ENCODE measurements at regions not wholly inside any gene's neighbourhood (a gene's known extent, or its start where the extent isn't known, plus 50 kb on each side); places are given as distances from the start of the nearest gene placed in this dataset.

DNA sequence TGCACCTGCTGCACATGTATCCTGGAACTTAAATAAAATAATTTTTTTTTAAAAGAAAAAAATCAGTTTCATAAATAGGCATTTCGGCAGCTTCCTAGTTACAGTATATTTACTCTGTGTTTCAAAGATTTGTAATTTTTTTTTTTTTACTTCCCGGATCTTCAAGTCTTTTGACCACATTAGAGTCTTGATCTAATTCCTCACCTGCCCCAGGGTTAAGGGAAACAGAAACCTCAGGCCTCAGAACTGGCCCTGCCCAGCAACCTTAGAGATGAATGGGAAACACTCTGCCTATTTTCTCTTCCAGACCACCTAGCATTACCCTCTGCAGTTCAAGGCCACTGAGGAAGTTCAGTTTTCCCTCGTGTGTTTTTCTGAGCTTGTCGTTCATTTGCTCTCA lies 304.0 kb downstream of the MAF start:
- H3K4me3 ChIP-seq (ENCODE audit: control insufficient read depth in 2 of 3, extremely low read depth in 1 of 3, insufficient read depth in 2 of 3, low read depth in 1 of 3, low read length in 3 of 3), result no peak overlapping the region
- no peak for FAIRE-seq
- DNase-seq (ENCODE audit: low read depth, low spot score), result no peak
- TF ChIP-seq, protein P1, sequence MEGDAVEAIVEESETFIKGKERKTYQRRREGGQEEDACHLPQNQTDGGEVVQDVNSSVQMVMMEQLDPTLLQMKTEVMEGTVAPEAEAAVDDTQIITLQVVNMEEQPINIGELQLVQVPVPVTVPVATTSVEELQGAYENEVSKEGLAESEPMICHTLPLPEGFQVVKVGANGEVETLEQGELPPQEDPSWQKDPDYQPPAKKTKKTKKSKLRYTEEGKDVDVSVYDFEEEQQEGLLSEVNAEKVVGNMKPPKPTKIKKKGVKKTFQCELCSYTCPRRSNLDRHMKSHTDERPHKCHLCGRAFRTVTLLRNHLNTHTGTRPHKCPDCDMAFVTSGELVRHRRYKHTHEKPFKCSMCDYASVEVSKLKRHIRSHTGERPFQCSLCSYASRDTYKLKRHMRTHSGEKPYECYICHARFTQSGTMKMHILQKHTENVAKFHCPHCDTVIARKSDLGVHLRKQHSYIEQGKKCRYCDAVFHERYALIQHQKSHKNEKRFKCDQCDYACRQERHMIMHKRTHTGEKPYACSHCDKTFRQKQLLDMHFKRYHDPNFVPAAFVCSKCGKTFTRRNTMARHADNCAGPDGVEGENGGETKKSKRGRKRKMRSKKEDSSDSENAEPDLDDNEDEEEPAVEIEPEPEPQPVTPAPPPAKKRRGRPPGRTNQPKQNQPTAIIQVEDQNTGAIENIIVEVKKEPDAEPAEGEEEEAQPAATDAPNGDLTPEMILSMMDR (optimal IDR thresholded peaks at IDR 0.05 in 1 of 3, IDR thresholded peaks at IDR 0.05 in 1 of 3, conservative IDR thresholded peaks at IDR 0.05 in 1 of 3; ENCODE audit: extremely low read depth in 1 of 3, insufficient read depth in 2 of 3, low read length in 3 of 3), result no peak
- no peak for TF ChIP-seq EZH2 (IDR thresholded peaks at IDR 0.05; ENCODE audit: low read length)
- H3K4me1 ChIP-seq (ENCODE audit: control insufficient read depth, extremely low read depth, insufficient read depth, low read length), result no peaks in the 10 kb centered on the region
- H3K27ac ChIP-seq (ENCODE audit: control insufficient read depth, insufficient read depth, low read length), result no peak overlapping the region
- H2AFZ ChIP-seq (ENCODE audit: control insufficient read depth, low read length), result no peak overlapping the region
- H3K9me1 ChIP-seq (ENCODE audit: control insufficient read depth, extremely low read depth, insufficient read depth, low read length), result no peaks in the 10 kb centered on the region
- no peaks in the 10 kb centered on the region for H3K79me2 ChIP-seq (ENCODE audit: control insufficient read depth, insufficient read depth, low read length)
- no peaks in the 10 kb centered on the region for H3K9me3 ChIP-seq (ENCODE audit: control insufficient read depth, low read depth, low read length)
- H3K4me2 ChIP-seq (ENCODE audit: control insufficient read depth, extremely low read depth, insufficient read depth, low read depth, low read length), result no peak overlapping the region
- H4K20me1 ChIP-seq (ENCODE audit: control insufficient read depth, extremely low read depth, insufficient read depth, low read length), result no peaks in the 10 kb centered on the region
- no peak overlapping the region for H3K9ac ChIP-seq (ENCODE audit: control insufficient read depth, extremely low read depth, insufficient read depth, low read length)
- no peaks in the 10 kb centered on the region for H3K27me3 ChIP-seq (ENCODE audit: control insufficient read depth, extremely low read depth, insufficient read depth, low read length)
- no peaks in the 10 kb centered on the region for H3K36me3 ChIP-seq (ENCODE audit: control insufficient read depth in 2 of 2, extremely low read depth in 1 of 2, insufficient read depth in 2 of 2, low read length in 2 of 2)
- dilution Hi-C loops (cut with MboI; ENCODE audit: extremely low pct_ligation_motif_present, low sequenced_read_pairs), result no loop called here

DNA sequence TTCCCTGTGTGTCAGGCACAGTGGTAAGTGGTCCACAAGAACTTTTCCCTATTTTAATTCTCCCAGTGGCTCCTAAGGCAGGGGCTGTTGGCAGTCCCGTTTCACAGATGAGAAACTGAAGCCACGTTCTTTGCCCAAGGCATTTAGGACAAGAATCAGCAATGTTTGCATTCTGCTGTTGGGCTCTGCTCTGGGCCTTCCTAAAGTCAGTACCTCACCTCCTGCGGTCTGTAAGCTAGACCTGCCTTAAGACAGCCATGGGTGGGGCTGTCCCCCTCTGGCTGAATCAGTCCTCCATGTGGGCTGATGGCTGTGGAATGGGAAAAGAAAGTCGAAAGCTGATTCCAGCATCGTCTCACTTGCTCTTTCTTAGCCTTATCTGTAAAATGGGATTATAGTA lies 304.8 kb downstream of the MAF start:
- Histone ChIP-seq H3K9me3 (ENCODE audit: control insufficient read depth, low read depth, low read length) (no peaks in the 10 kb centered on the region), H3K9me1 (ENCODE audit: control insufficient read depth, extremely low read depth, insufficient read depth, low read length) (no peaks in the 10 kb centered on the region), H3K4me1 (ENCODE audit: control insufficient read depth, extremely low read depth, insufficient read depth, low read length) (no peaks in the 10 kb centered on the region), H4K20me1 (ENCODE audit: control insufficient read depth, extremely low read depth, insufficient read depth, low read length) (no peaks in the 10 kb centered on the region), H3K4me2 (ENCODE audit: control insufficient read depth, extremely low read depth, insufficient read depth, low read depth, low read length) (no peak overlapping the region), H3K4me3 (ENCODE audit: control insufficient read depth in 2 of 3, extremely low read depth in 1 of 3, insufficient read depth in 2 of 3, low read depth in 1 of 3, low read length in 3 of 3) (no peak overlapping the region), H2AFZ (ENCODE audit: control insufficient read depth, low read length) (no peak overlapping the region), H3K36me3 (ENCODE audit: control insufficient read depth in 2 of 2, extremely low read depth in 1 of 2, insufficient read depth in 2 of 2, low read length in 2 of 2) (no peaks in the 10 kb centered on the region), H3K27me3 (ENCODE audit: control insufficient read depth, extremely low read depth, insufficient read depth, low read length) (peaks cover under 1% of the 10 kb centered on the region), H3K27ac (ENCODE audit: control insufficient read depth, insufficient read depth, low read length) (no peak overlapping the region), H3K79me2 (ENCODE audit: control insufficient read depth, insufficient read depth, low read length) (no peaks in the 10 kb centered on the region), H3K9ac (ENCODE audit: control insufficient read depth, extremely low read depth, insufficient read depth, low read length) (no peak overlapping the region)
- dilution Hi-C loops (cut with MboI; ENCODE audit: extremely low pct_ligation_motif_present, low sequenced_read_pairs), result no loop called here
- FAIRE-seq (no peak), DNase-seq (ENCODE audit: low read depth, low spot score) (no peak)
- TF ChIP-seq, protein P1 (optimal IDR thresholded peaks at IDR 0.05 in 1 of 3, IDR thresholded peaks at IDR 0.05 in 1 of 3, conservative IDR thresholded peaks at IDR 0.05 in 1 of 3; ENCODE audit: extremely low read depth in 1 of 3, insufficient read depth in 2 of 3, low read length in 3 of 3), result no peak
- TF ChIP-seq EZH2 (IDR thresholded peaks at IDR 0.05; ENCODE audit: low read length), result no peak

Measured in keratinocyte (primary cell).